Suprapubic skin (tissue), 3 donors: ENCODE measurements at regions not wholly inside any gene's neighbourhood (a gene's known extent, or its start where the extent isn't known, plus 50 kb on each side); places are given as distances from the start of the nearest gene placed in this dataset.
"Not testable (repeated sequence)": the region's sequence is repeated elsewhere in the genome, so short reads cannot be mapped to it uniquely, and the experiment has no call there.

ENCODE experiments used
- POLR2AphosphoS5 ChIP-seq, 3 donors: sonication (generic); formaldehyde crosslinking; IDR thresholded peaks; one replicate each; pipeline ENCODE4 v1.6.1; 2017; ENCODE audit warnings: antibody characterized with exemption in 3 of 3
- TF ChIP-seq, protein P1 (sequence below), 2 donors: fragments of 200-600 bp in 1 of 2; fragments of 450-650 bp in 1 of 2; sonication (generic) in 1 of 2; IDR thresholded peaks; one replicate each; pipeline ENCODE4 v1.5.1; 2016 to 2019; ENCODE audit warnings: antibody characterized with exemption in 2 of 2, mild to moderate bottlenecking in 1 of 2, moderate library complexity in 1 of 2

DNA sequence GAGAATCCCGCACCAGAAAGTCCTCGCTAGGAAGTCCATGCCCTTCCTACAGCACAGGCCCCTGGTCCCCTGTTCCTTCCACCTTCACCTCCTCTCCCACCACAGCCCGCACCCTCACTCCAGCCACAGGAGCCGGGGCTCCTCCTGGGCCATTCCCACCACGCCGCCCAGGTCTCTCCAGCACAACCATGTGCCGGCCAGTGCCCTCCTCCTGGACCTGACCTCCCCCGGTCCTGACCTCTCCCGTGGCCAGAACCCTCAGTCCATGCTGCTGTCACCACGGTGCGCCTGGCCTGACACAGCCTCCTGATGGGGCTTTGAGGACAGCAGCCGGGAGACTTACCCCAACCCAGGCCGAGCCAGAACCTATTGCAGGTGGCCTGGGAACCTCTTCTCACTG is 1446.6 kb upstream of the TPTE start:
- TF ChIP-seq, protein P1, sequence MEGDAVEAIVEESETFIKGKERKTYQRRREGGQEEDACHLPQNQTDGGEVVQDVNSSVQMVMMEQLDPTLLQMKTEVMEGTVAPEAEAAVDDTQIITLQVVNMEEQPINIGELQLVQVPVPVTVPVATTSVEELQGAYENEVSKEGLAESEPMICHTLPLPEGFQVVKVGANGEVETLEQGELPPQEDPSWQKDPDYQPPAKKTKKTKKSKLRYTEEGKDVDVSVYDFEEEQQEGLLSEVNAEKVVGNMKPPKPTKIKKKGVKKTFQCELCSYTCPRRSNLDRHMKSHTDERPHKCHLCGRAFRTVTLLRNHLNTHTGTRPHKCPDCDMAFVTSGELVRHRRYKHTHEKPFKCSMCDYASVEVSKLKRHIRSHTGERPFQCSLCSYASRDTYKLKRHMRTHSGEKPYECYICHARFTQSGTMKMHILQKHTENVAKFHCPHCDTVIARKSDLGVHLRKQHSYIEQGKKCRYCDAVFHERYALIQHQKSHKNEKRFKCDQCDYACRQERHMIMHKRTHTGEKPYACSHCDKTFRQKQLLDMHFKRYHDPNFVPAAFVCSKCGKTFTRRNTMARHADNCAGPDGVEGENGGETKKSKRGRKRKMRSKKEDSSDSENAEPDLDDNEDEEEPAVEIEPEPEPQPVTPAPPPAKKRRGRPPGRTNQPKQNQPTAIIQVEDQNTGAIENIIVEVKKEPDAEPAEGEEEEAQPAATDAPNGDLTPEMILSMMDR (IDR thresholded peaks at IDR 0.05), result not testable (repeated sequence)
- not testable (repeated sequence) for TF ChIP-seq POLR2AphosphoS5 (IDR thresholded peaks at IDR 0.05)
